OCI-LY3 (cell line): ENCODE measurements at regions not wholly inside any gene's neighbourhood (a gene's known extent, or its start where the extent isn't known, plus 50 kb on each side); places are given as distances from the start of the nearest gene placed in this dataset.

Experiments used
- H2AFZ ChIP-seq: fragments of 200-600, 300-600 bp; shearing (Covaris generic); 2 replicates; pipeline ENCODE4 v1.6.0; 2014; ENCODE audit warnings: antibody characterized with exemption, low read depth, low read length
- H3K27ac ChIP-seq: fragments of 200-600, 300-600 bp; sonication (generic); 2 replicates; pipeline ENCODE4 v1.5.1; 2014; ENCODE audit warnings: mild to moderate bottlenecking, low read length, moderate library complexity, mixed read lengths
- H3K27me3 ChIP-seq: fragments of 200-600, 300-600 bp; sonication (generic); 2 replicates; pipeline ENCODE4 v1.6.1; 2014; ENCODE audit warnings: low read depth, low read length, mixed read lengths
- H3K36me3 ChIP-seq: fragments of 200-600, 300-600 bp; sonication (generic); replicated peaks from 2 replicates; pipeline ENCODE3; 2014; ENCODE audit warnings: low read depth, low read length, mixed read lengths
- H3K4me1 ChIP-seq: fragments of 300-600, 200-600 bp; sonication (generic); 2 replicates; pipeline ENCODE4 v1.6.1; 2014; ENCODE audit warnings: low read length, mixed read lengths
- H3K4me2 ChIP-seq: fragments of 200-600, 300-600 bp; sonication (generic); 2 replicates; pipeline ENCODE4 v1.6.1; 2014; ENCODE audit warnings: low read length, mixed read lengths
- H3K4me3 ChIP-seq: fragments of 300-600, 200-600 bp; sonication (generic); 2 replicates; pipeline ENCODE4 v1.5.1; 2014; ENCODE audit warnings: antibody characterized with exemption, mild to moderate bottlenecking, low read length, moderate library complexity
- H3K79me2 ChIP-seq: fragments of 300-600, 200-600 bp; shearing (Covaris generic); 2 replicates; pipeline ENCODE4 v1.6.1; 2014; ENCODE audit warnings: mild to moderate bottlenecking, low read length, mixed read lengths
- H3K9ac ChIP-seq: fragments of 300-600, 200-600 bp; shearing (Covaris generic); 2 replicates; pipeline ENCODE4 v1.6.0; 2014; ENCODE audit warnings: mild to moderate bottlenecking, low read length, moderate library complexity
- H3K9me3 ChIP-seq: fragments of 200-600, 300-600 bp; shearing (Covaris generic); 2 replicates; pipeline ENCODE4 v1.6.1; 2014; ENCODE audit warnings: low read length, mixed read lengths; ENCODE audit not compliant: insufficient read depth
- H4K20me1 ChIP-seq: fragments of 200-600, 300-600 bp; sonication (generic); 2 replicates; pipeline ENCODE4 v1.6.1; 2016; ENCODE audit warnings: low read length, mixed read lengths; ENCODE audit not compliant: insufficient read depth
- EZH2phosphoT487 ChIP-seq: fragments of 200-600 bp; shearing (Covaris generic); IDR thresholded peaks from 2 replicates; pipeline ENCODE4 v1.6.1; 2018; ENCODE audit warnings: antibody characterized with exemption, mixed run types, low read depth
- TF ChIP-seq, protein P1 (sequence below): fragments of 200-600, 300-600 bp; sonication (generic); IDR thresholded peaks from 2 replicates; pipeline ENCODE4 v1.5.1; 2014; ENCODE audit warnings: antibody characterized with exemption, low read length, low read depth

DNA sequence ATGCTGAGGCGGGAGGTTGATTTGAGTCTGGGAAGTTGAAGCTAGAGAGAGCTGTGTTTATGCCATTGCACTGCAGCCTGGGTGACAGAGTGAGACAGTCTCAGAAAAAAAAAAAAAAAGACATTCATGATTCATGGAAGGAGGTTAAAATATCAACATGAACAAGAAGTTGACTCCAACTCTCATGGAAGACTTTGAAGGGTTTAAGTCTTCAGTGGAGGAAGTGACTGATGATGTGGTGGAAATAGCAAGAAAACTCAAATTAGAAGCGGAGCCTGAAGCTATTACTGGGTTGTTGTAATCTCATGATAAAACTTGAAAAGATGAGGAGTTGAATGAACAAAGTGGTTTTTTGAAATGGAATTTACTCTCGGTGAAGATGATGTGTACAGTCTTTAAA, 491.8 kb downstream of the SQOR start:
- Histone ChIP-seq H3K9me3 (no peaks in the 10 kb centered on the region; the same call in 1 of the 2 replicates), H3K27me3 (no peaks in the 10 kb centered on the region), H3K4me1 (peaks cover 10% of the 10 kb centered on the region), H3K4me3 (no peak overlapping the region), H3K4me2 (no peak overlapping the region), H2AFZ (no peak overlapping the region), H3K27ac (no peak overlapping the region), H3K79me2 (no peaks in the 10 kb centered on the region), H3K9ac (no peak overlapping the region), H4K20me1 (no peaks in the 10 kb centered on the region), H3K36me3 (no peaks in the 10 kb centered on the region)
- no peak for TF ChIP-seq EZH2phosphoT487
- TF ChIP-seq, protein P1, sequence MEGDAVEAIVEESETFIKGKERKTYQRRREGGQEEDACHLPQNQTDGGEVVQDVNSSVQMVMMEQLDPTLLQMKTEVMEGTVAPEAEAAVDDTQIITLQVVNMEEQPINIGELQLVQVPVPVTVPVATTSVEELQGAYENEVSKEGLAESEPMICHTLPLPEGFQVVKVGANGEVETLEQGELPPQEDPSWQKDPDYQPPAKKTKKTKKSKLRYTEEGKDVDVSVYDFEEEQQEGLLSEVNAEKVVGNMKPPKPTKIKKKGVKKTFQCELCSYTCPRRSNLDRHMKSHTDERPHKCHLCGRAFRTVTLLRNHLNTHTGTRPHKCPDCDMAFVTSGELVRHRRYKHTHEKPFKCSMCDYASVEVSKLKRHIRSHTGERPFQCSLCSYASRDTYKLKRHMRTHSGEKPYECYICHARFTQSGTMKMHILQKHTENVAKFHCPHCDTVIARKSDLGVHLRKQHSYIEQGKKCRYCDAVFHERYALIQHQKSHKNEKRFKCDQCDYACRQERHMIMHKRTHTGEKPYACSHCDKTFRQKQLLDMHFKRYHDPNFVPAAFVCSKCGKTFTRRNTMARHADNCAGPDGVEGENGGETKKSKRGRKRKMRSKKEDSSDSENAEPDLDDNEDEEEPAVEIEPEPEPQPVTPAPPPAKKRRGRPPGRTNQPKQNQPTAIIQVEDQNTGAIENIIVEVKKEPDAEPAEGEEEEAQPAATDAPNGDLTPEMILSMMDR = no peak

DNA sequence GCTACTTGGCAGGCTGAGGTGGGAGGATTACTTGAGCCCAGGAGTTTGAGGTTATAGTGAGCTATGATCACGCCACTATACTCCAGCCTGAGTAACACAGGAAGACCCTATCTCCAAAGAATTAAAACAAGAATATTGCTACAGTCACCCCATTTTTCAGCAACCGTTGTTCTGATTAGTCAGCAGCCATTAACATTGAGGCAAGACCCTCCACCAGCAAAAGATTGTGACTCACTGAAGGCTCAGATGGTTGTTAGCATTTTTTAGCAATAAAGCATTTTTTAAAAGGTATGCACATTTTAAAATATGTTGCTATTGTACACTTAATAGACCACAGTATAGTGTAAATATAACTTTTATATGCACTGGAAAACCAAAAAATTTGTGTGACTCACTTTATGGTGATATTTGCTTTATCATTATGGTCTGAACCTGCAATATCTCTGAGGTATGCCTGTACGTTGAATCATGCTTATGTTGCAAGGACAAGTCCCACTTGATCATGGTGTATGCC, 492.6 kb downstream of the SQOR start:
- no peak overlapping the region for H2AFZ ChIP-seq

DNA sequence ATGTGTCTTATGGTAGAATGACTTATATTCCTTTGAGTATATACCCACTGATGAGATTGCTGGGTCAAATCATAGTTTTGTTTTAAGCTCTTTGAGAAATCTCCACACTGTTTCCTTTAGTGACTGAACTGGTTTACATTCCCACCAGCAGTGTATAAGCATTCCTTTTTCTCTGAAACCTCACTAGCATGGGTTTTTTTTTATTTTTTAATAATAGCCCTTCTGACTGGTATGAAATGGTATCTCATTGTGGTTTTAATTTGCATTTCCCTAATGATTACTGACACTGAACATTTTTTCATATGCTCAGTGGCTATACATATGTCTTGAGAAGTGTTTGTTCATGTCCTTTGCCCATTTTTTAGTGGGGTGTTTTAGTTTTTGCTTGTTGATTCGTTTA, 494.3 kb downstream of the SQOR start:
- Histone ChIP-seq H4K20me1 (no peaks in the 10 kb centered on the region), H3K4me3 (no peak overlapping the region), H3K4me2 (no peak overlapping the region), H3K79me2 (no peaks in the 10 kb centered on the region), H3K4me1 (no peaks in the 10 kb centered on the region), H3K9ac (no peak overlapping the region), H3K36me3 (no peaks in the 10 kb centered on the region), H3K9me3 (no peaks in the 10 kb centered on the region), H3K27ac (no peak overlapping the region), H3K27me3 (no peaks in the 10 kb centered on the region), H2AFZ (no peak overlapping the region)
- TF ChIP-seq, protein P1 = no peak
- TF ChIP-seq EZH2phosphoT487 = no peak

More for the DNA sequence above, 492.6 kb downstream of the SQOR start:
- H3K4me1 ChIP-seq = peaks cover 2% of the 10 kb centered on the region; the same call in 1 of the 2 replicates
- H3K4me2 ChIP-seq = no peak overlapping the region
- H3K9ac ChIP-seq = no peak overlapping the region
- no peaks in the 10 kb centered on the region for H3K27me3 ChIP-seq
- TF ChIP-seq EZH2phosphoT487 = no peak
- TF ChIP-seq, protein P1 = no peak
- no peaks in the 10 kb centered on the region for H3K9me3 ChIP-seq
- H3K79me2 ChIP-seq = no peaks in the 10 kb centered on the region
- H3K36me3 ChIP-seq = no peaks in the 10 kb centered on the region
- H3K4me3 ChIP-seq = no peak overlapping the region
- H4K20me1 ChIP-seq = no peaks in the 10 kb centered on the region
- no peak overlapping the region for H3K27ac ChIP-seq

DNA sequence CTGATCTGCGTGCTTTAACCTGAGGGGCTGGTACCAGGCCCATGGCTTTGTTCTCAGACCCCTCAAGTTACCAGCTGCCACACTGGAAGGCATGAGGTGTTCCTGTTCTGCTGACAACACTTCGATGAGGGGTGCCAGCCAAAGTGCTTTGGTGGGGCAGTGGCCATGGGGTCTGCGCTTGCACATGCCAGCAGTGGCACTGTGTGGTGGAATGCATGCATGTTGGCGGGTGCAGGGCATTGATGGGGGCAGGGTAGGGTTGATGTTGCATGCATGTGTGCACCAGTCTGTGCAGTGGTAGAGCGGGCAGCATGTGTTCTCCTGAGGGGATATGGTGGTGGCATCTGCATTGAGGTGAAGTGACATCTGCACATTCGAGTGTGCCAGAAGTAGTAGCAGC, 497.0 kb downstream of the SQOR start:
- H3K4me2 ChIP-seq = no peak overlapping the region
- H3K4me3 ChIP-seq = no peak overlapping the region
- no peaks in the 10 kb centered on the region for H3K36me3 ChIP-seq
- no peaks in the 10 kb centered on the region for H3K27me3 ChIP-seq
- H3K27ac ChIP-seq = no peak overlapping the region
- no peak overlapping the region for H3K9ac ChIP-seq
- no peak for TF ChIP-seq EZH2phosphoT487
- TF ChIP-seq, protein P1 = no peak
- no peaks in the 10 kb centered on the region for H3K79me2 ChIP-seq
- H3K4me1 ChIP-seq = no peaks in the 10 kb centered on the region
- no peaks in the 10 kb centered on the region for H4K20me1 ChIP-seq
- no peaks in the 10 kb centered on the region for H3K9me3 ChIP-seq
- H2AFZ ChIP-seq = no peak overlapping the region
